HL-60 (cell line): ENCODE measurements at regions not wholly inside any gene's neighbourhood (a gene's known extent, or its start where the extent isn't known, plus 50 kb on each side); places are given as distances from the start of the nearest gene placed in this dataset.

ENCODE experiments used
- DNase-seq, 2 experiments: peaks; one replicate each; pipeline ENCODE4 v3.0.0-alpha.2; 2010 to 2020; ENCODE audit warnings: low read depth in 1 of 2, low spot score in 1 of 2
- H3K27ac ChIP-seq: fragments of 250-450 bp; sonication (Bioruptor Pico); replicated peaks from 2 replicates; pipeline ENCODE4 v1.5.1; 2020; ENCODE audit warnings: mild to moderate bottlenecking, moderate library complexity
- H3K27me3 ChIP-seq: fragments of 250-450 bp; sonication (Bioruptor Pico); 2 replicates; pipeline ENCODE4 v1.5.1; 2021; ENCODE audit warnings: mild to moderate bottlenecking, moderate library complexity; ENCODE audit not compliant: insufficient read depth, poor library complexity, severe bottlenecking
- H3K4me3 ChIP-seq: replicated peaks from 2 replicates; pipeline ENCODE4 v1.5.1; 2011; ENCODE audit warnings: mild to moderate bottlenecking, control low read depth, low read length; ENCODE audit not compliant: insufficient read depth
- GABPA ChIP-seq: IDR thresholded peaks from 2 replicates; pipeline ENCODE4 v1.6.1; 2012; ENCODE audit warnings: low read depth
- POLR2AphosphoS5 ChIP-seq: IDR thresholded peaks from 2 replicates; pipeline ENCODE4 v1.6.1; 2012; ENCODE audit warnings: low read depth
- SPI1 ChIP-seq: IDR thresholded peaks from 2 replicates; pipeline ENCODE4 v1.6.1; 2012; ENCODE audit warnings: low read depth, mild to moderate bottlenecking, borderline replicate concordance
- TF ChIP-seq, protein P1 (sequence below): IDR thresholded peaks from 2 replicates; pipeline ENCODE4 v1.6.1; 2012; ENCODE audit warnings: low read depth; ENCODE audit not compliant: insufficient replicate concordance
- TF ChIP-seq, protein P2 (sequence below): IDR thresholded peaks from one replicate; pipeline ENCODE4 v1.5.1; 2011; ENCODE audit warnings: low read length, control low read depth, inconsistent platforms; ENCODE audit not compliant: insufficient read depth

DNA sequence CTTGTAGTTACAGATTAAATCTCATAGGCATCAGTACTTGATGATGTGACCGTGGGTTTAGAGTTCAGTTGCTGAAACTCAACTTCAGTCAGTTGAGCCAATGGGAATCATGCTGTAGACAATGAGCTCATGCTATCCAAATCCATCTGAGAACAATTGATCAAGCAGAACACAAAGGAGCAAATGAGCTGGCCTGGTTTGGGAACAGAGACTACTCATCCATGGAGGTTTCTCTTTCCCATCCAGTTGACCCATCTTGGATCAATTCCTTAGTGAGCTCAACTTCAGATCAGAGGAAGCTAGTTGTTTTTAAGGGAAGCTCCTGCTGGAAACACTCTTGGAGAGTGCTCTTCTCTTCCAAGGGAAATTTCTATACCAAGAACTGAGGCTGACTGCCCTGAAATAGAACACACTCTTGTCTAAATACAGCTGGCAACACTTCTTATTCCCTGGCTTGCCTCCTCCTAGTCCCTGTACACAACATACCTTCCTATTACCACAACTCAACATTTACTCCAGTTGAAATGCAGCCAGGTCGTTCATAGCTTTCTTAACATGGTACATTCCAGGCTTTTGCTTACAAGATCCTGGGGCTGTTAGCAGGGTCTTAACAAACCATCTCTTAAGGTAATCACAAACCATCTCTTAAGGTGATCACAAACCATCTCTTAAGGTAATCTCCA is 203.9 kb upstream of the PRDM1 start:
- no peak for DNase-seq
- TF ChIP-seq, protein P1, sequence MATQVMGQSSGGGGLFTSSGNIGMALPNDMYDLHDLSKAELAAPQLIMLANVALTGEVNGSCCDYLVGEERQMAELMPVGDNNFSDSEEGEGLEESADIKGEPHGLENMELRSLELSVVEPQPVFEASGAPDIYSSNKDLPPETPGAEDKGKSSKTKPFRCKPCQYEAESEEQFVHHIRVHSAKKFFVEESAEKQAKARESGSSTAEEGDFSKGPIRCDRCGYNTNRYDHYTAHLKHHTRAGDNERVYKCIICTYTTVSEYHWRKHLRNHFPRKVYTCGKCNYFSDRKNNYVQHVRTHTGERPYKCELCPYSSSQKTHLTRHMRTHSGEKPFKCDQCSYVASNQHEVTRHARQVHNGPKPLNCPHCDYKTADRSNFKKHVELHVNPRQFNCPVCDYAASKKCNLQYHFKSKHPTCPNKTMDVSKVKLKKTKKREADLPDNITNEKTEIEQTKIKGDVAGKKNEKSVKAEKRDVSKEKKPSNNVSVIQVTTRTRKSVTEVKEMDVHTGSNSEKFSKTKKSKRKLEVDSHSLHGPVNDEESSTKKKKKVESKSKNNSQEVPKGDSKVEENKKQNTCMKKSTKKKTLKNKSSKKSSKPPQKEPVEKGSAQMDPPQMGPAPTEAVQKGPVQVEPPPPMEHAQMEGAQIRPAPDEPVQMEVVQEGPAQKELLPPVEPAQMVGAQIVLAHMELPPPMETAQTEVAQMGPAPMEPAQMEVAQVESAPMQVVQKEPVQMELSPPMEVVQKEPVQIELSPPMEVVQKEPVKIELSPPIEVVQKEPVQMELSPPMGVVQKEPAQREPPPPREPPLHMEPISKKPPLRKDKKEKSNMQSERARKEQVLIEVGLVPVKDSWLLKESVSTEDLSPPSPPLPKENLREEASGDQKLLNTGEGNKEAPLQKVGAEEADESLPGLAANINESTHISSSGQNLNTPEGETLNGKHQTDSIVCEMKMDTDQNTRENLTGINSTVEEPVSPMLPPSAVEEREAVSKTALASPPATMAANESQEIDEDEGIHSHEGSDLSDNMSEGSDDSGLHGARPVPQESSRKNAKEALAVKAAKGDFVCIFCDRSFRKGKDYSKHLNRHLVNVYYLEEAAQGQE, result no peak
- TF ChIP-seq GABPA (no peak), SPI1 (no peak)
- no peak overlapping the region for H3K27ac ChIP-seq
- no peaks in the 10 kb centered on the region for H3K27me3 ChIP-seq
- no peak overlapping the region for H3K4me3 ChIP-seq

DNA sequence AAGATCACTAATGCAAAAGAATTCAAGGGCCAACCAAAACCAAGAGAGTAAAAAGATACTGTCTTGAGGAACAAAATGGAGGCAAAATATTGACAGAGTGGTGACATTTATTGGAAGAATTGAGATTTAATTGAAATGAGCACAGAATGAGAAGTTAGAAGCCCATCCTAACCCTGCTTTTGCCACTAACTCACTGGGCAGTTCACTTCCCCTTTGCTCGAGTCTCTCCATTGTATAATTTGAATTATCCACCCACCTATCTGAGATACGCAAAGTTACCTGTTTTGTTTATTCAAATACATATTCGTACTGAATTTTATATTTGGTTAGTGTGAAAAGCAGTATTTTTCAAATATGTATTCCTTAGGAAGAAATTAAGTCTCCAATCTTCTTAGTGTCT is 204.5 kb upstream of the PRDM1 start:
- DNase-seq, result no peak
- H3K27me3 ChIP-seq, result no peaks in the 10 kb centered on the region
- H3K27ac ChIP-seq, result no peak overlapping the region
- TF ChIP-seq, protein P1, result no peak
- TF ChIP-seq SPI1 (peak; percentile 81), POLR2AphosphoS5 (no peak)
- no peak overlapping the region for H3K4me3 ChIP-seq

DNA sequence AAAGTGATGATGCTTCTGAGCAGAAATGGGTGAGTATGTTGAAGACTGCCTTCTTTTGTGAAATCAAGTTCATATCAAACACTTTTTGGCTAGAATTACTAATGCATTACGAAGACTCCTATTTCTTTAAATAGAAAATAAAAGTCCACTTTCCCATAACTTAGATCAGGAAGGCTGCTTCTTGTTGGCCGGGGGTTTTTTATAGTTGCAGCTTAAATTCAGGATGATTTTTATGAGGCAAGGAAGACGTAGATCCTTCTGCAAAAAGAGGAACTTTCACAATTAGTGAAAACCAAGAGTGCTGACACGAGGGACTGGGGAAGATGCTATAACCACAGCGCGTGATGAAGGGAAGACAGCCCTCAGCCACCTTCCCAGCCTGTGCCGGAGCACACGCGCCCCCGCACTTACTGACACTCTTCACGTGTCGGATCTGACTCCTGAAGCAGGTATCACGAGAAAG is 206.1 kb upstream of the PRDM1 start:
- H3K27me3 ChIP-seq, result no peaks in the 10 kb centered on the region
- DNase-seq, result peak in 1 of 2 experiments; percentile 90
- H3K4me3 ChIP-seq, result no peak overlapping the region
- H3K27ac ChIP-seq, result peak overlapping the region; percentile 58
- no peak for TF ChIP-seq GABPA
- TF ChIP-seq, protein P1, result no peak
- TF ChIP-seq POLR2AphosphoS5, result peak; percentile 63
- TF ChIP-seq, protein P2, sequence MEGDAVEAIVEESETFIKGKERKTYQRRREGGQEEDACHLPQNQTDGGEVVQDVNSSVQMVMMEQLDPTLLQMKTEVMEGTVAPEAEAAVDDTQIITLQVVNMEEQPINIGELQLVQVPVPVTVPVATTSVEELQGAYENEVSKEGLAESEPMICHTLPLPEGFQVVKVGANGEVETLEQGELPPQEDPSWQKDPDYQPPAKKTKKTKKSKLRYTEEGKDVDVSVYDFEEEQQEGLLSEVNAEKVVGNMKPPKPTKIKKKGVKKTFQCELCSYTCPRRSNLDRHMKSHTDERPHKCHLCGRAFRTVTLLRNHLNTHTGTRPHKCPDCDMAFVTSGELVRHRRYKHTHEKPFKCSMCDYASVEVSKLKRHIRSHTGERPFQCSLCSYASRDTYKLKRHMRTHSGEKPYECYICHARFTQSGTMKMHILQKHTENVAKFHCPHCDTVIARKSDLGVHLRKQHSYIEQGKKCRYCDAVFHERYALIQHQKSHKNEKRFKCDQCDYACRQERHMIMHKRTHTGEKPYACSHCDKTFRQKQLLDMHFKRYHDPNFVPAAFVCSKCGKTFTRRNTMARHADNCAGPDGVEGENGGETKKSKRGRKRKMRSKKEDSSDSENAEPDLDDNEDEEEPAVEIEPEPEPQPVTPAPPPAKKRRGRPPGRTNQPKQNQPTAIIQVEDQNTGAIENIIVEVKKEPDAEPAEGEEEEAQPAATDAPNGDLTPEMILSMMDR, result no peak
- TF ChIP-seq SPI1, result peak; percentile 61; the same call in 1 of the 2 replicates

DNA sequence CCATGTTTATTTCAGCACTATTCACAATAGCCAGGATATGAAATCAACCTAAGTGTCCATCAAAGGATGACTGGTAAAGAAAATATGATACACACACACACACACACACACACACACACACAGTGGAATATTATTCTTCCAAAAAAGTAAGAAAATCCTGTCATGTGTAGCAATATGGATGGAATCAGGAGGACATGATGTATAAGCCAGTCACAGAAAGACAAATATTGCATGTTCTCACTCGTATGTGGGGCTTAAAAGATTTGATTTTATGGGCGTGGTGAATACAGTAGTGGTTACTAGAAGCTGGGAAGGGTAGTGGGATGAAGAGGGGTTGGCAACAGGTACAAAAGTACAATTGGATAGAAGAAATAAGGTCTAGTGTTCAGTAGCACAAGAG is 207.0 kb upstream of the PRDM1 start:
- peak overlapping the region; percentile 58 for H3K27ac ChIP-seq
- H3K27me3 ChIP-seq, result no peaks in the 10 kb centered on the region
- TF ChIP-seq GABPA, result no peak
- no peak for TF ChIP-seq POLR2AphosphoS5
- TF ChIP-seq SPI1, result no peak
- TF ChIP-seq, protein P1, result no peak
- TF ChIP-seq, protein P2, result no peak

More for the DNA sequence above, 207.0 kb upstream of the PRDM1 start:
- DNase-seq, result no peak
- no peak overlapping the region for H3K4me3 ChIP-seq
